GM12865 (cell line): ENCODE measurements at regions not wholly inside any gene's neighbourhood (a gene's known extent, or its start where the extent isn't known, plus 50 kb on each side); places are given as distances from the start of the nearest gene placed in this dataset.

Source experiments
- DNase-seq: peaks from one replicate; pipeline ENCODE4 v3.0.0; 2010; ENCODE audit warnings: low read depth
- H3K4me3 ChIP-seq: 2 replicates; pipeline ENCODE4 v1.5.1; 2011; ENCODE audit warnings: mild to moderate bottlenecking, low read depth, low read length, control low read depth
- TF ChIP-seq, protein P1 (sequence below): IDR thresholded peaks from 2 replicates; pipeline ENCODE4 v1.5.1; 2011; ENCODE audit warnings: low read length, control low read depth, low read depth, inconsistent platforms; ENCODE audit not compliant: insufficient read depth; ENCODE audit errors: missing control alignments

DNA sequence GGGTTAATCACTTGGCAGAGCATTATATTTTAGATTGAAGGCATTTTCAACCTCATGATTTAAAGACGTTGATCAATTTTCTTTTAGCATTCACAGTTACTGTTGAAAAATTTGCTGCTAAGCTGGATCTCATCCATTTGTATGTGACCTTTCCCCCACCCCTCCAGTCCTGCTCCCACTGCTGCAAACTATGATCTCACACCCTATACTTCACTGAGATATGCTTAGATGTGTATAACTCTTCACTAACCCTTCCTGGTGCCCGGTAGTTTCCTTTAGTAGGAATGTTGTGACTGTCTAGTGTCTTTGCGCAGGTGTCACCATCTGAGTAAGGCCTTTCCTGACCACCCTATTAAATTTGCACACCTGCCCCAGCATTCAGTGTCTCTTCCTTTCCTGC, 67.0 kb upstream of the C1orf21 start:
- H3K4me3 ChIP-seq = no peak overlapping the region
- no peak for DNase-seq
- TF ChIP-seq, protein P1, sequence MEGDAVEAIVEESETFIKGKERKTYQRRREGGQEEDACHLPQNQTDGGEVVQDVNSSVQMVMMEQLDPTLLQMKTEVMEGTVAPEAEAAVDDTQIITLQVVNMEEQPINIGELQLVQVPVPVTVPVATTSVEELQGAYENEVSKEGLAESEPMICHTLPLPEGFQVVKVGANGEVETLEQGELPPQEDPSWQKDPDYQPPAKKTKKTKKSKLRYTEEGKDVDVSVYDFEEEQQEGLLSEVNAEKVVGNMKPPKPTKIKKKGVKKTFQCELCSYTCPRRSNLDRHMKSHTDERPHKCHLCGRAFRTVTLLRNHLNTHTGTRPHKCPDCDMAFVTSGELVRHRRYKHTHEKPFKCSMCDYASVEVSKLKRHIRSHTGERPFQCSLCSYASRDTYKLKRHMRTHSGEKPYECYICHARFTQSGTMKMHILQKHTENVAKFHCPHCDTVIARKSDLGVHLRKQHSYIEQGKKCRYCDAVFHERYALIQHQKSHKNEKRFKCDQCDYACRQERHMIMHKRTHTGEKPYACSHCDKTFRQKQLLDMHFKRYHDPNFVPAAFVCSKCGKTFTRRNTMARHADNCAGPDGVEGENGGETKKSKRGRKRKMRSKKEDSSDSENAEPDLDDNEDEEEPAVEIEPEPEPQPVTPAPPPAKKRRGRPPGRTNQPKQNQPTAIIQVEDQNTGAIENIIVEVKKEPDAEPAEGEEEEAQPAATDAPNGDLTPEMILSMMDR = no peak

- TF ChIP-seq, protein P1 = no peak
- no peak for DNase-seq
- H3K4me3 ChIP-seq = no peak overlapping the region
Measured at GRCh38 chr1:184322253-184322652, 64.6 kb upstream of the C1orf21 start.

DNA sequence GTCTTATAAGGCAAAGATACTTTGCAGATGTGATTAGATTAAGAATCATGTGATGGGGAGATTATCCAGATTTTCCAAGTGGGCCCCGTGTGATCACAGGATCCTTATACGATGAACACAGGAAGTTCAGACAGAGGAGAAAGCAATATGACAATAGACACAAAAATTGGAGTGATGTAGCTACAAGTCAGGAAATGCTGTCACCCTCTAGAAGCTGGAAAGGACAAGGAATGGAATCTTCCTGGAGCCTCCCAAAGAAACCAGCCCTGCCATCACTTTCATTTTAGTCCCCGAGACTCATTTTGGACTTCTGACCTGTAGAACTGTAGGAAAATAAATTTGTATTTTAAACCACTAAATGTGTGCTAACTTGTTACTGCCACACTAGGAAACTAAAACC, 61.9 kb upstream of the C1orf21 start:
- TF ChIP-seq, protein P1 = no peak
- DNase-seq = no peak
- H3K4me3 ChIP-seq = no peak overlapping the region

GRCh38 chr1:184326278-184326677, 60.6 kb upstream of the C1orf21 start:
- no peak for DNase-seq
- TF ChIP-seq, protein P1 = no peak
- H3K4me3 ChIP-seq = no peak overlapping the region

DNA sequence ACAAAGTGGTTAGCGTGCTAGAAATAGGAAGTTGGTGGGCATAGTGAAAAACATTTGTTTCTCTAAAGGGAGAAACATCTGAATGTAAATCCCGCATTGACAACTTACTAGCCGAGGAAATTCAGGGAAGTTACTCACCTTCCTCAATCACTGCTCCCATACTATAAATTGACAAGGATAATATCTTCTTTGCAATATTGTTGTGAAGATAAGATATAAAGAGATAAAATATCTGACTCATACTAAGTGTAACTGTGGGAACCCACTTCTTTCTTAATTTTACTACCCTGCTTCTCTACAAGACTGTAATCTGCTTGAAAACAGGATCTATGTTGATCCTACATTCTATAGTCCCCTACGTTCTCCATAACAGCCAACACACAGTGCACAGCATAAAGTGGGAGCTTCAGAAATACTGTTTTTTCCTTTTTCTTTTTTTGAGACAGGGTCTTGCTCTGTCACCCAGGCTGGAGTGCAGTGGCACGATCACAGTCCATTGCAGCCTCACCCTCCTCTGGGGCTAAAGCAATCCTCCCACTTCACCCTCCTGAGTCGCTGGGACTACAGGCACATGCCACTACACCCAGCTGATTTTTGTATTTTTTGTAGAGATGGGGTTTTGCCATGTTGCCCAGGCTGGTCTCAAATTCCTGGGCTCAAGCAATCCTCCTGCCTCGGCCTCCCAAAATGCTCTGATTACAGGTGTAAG, 57.4 kb upstream of the C1orf21 start:
- TF ChIP-seq, protein P1 = no peak
- H3K4me3 ChIP-seq = no peak overlapping the region
- DNase-seq = no peak

DNA sequence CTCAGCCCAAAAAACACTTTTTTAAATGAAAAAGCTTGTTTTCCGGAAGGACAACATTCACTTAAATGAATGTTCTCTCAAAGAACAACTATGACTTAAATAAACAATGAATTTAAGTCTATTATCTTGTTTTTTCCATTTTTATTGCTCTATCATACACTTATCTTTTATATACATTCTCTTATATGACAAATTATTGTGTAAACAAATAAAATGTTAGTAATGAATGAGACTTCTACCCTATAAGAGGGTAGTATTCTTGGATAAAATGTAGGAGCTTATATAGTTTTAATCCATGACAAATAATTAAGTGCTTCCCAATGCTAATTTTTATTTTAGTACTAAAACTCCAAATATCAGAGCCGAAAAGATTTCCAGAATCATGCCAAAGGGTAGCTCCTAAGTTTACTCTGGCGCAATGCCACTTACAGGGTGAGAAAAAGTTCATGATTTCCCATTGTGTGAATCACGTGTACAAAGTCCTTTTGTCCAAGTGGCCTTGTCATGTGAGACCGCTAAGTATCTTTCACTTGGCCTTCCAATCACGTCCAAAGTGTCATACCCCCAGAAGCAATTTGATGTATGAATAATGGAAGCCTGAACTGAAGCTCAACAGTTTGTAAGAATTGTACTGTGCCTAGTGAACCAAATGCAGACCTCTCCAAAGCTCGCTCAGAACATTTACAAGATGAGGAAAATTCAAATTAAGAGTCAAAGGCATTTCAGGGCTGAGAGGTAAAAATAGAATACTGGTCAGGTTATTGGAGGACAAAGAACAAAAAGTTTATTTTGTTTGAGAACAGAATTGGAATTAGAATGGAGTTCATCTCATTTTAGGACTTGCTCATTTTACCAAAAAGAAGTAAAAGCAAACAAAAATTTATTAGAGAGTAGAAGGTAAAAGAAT, 56.6 kb upstream of the C1orf21 start:
- no peak overlapping the region for H3K4me3 ChIP-seq
- TF ChIP-seq, protein P1 = no peak
- DNase-seq = no peak
